ENCODE measurements at regions not wholly inside any gene's neighbourhood (a gene's known extent, or its start where the extent isn't known, plus 50 kb on each side); places are given as distances from the start of the nearest gene placed in this dataset.

DNA sequence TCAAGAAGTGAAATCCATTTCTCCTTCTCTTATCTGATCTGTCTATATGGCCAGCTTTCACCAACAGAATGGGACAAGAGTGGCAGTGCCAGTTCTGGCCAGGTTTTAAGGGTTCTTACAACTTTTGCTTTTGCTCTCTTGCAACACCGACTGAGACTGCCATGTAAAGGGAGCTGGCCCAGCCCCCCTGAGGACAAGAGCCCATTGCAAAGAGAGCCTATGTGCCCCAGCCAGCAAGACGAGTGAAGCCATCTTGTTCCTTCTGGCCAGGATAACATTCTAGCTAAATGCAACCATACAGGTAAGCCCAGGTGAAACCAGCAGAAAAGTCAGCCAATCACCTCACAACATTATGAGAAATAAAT lies 101.0 kb upstream of the RND3 start:
- Histone ChIP-seq H3K9me3 (ENCODE audit: control insufficient read depth in 4 of 4, low read length in 3 of 4) (no peaks in the 10 kb centered on the region), H3K27me3 (ENCODE audit: control insufficient read depth in 4 of 4, insufficient read depth in 4 of 4, low read length in 3 of 4) (no peaks in the 10 kb centered on the region), H3K36me3 (ENCODE audit: control insufficient read depth in 4 of 4, insufficient read depth in 3 of 4, low read depth in 1 of 4, low read length in 3 of 4) (no peaks in the 10 kb centered on the region), H3K4me3 (ENCODE audit: low read depth in 1 of 3, low read length in 3 of 3) (no peak overlapping the region), H3K27ac (ENCODE audit: low read depth in 1 of 2, low read length in 2 of 2) (peak overlapping the region; percentile 54 to 65), H3K9ac (ENCODE audit: low read depth in 1 of 2, low read length in 2 of 2) (no peak overlapping the region), H3K4me1 (ENCODE audit: control insufficient read depth in 4 of 4, insufficient read depth in 4 of 4, low read length in 3 of 4) (peaks cover 3 to 9% (median 6%) of the 10 kb centered on the region in 4 donors)
- 64% methylated on average over 2 of the region's 2 CpGs for WGBS
- DNase-seq (ENCODE audit: low spot score), result no peak
- TF ChIP-seq, protein P1, sequence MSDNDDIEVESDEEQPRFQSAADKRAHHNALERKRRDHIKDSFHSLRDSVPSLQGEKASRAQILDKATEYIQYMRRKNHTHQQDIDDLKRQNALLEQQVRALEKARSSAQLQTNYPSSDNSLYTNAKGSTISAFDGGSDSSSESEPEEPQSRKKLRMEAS (IDR thresholded peaks at IDR 0.05), result no peak
- TF ChIP-seq TAF1 (conservative IDR thresholded peaks at IDR 0.05) (no peak), YY1 (IDR thresholded peaks at IDR 0.05) (no peak), JUND (IDR thresholded peaks at IDR 0.05) (no peak), RAD21 (IDR thresholded peaks at IDR 0.05) (no peak), NR2F2 (IDR thresholded peaks at IDR 0.05) (no peak), FOXA1 (IDR thresholded peaks at IDR 0.05) (no peak), FOXA2 (IDR thresholded peaks at IDR 0.05) (no peak), HNF4G (IDR thresholded peaks at IDR 0.05) (no peak), EGR1 (IDR thresholded peaks at IDR 0.05; ENCODE audit: low read depth in 2 of 2) (no peak), HNF4A (conservative IDR thresholded peaks at IDR 0.05) (no peak), GABPA (IDR thresholded peaks at IDR 0.05 in 1 of 2, conservative IDR thresholded peaks at IDR 0.05 in 1 of 2) (no peak), SP1 (IDR thresholded peaks at IDR 0.05) (no peak), RXRA (IDR thresholded peaks at IDR 0.05) (no peak)
- TF ChIP-seq, protein P2, sequence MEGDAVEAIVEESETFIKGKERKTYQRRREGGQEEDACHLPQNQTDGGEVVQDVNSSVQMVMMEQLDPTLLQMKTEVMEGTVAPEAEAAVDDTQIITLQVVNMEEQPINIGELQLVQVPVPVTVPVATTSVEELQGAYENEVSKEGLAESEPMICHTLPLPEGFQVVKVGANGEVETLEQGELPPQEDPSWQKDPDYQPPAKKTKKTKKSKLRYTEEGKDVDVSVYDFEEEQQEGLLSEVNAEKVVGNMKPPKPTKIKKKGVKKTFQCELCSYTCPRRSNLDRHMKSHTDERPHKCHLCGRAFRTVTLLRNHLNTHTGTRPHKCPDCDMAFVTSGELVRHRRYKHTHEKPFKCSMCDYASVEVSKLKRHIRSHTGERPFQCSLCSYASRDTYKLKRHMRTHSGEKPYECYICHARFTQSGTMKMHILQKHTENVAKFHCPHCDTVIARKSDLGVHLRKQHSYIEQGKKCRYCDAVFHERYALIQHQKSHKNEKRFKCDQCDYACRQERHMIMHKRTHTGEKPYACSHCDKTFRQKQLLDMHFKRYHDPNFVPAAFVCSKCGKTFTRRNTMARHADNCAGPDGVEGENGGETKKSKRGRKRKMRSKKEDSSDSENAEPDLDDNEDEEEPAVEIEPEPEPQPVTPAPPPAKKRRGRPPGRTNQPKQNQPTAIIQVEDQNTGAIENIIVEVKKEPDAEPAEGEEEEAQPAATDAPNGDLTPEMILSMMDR (IDR thresholded peaks at IDR 0.05; ENCODE audit: low read depth, low read length, missing input control), result no peak
- TF ChIP-seq, protein P3, sequence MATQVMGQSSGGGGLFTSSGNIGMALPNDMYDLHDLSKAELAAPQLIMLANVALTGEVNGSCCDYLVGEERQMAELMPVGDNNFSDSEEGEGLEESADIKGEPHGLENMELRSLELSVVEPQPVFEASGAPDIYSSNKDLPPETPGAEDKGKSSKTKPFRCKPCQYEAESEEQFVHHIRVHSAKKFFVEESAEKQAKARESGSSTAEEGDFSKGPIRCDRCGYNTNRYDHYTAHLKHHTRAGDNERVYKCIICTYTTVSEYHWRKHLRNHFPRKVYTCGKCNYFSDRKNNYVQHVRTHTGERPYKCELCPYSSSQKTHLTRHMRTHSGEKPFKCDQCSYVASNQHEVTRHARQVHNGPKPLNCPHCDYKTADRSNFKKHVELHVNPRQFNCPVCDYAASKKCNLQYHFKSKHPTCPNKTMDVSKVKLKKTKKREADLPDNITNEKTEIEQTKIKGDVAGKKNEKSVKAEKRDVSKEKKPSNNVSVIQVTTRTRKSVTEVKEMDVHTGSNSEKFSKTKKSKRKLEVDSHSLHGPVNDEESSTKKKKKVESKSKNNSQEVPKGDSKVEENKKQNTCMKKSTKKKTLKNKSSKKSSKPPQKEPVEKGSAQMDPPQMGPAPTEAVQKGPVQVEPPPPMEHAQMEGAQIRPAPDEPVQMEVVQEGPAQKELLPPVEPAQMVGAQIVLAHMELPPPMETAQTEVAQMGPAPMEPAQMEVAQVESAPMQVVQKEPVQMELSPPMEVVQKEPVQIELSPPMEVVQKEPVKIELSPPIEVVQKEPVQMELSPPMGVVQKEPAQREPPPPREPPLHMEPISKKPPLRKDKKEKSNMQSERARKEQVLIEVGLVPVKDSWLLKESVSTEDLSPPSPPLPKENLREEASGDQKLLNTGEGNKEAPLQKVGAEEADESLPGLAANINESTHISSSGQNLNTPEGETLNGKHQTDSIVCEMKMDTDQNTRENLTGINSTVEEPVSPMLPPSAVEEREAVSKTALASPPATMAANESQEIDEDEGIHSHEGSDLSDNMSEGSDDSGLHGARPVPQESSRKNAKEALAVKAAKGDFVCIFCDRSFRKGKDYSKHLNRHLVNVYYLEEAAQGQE (IDR thresholded peaks at IDR 0.05), result no peak
- TF ChIP-seq, protein P4, sequence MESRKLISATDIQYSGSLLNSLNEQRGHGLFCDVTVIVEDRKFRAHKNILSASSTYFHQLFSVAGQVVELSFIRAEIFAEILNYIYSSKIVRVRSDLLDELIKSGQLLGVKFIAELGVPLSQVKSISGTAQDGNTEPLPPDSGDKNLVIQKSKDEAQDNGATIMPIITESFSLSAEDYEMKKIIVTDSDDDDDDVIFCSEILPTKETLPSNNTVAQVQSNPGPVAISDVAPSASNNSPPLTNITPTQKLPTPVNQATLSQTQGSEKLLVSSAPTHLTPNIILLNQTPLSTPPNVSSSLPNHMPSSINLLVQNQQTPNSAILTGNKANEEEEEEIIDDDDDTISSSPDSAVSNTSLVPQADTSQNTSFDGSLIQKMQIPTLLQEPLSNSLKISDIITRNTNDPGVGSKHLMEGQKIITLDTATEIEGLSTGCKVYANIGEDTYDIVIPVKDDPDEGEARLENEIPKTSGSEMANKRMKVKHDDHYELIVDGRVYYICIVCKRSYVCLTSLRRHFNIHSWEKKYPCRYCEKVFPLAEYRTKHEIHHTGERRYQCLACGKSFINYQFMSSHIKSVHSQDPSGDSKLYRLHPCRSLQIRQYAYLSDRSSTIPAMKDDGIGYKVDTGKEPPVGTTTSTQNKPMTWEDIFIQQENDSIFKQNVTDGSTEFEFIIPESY (IDR thresholded peaks at IDR 0.05), result no peak
- TF ChIP-seq, protein P5, sequence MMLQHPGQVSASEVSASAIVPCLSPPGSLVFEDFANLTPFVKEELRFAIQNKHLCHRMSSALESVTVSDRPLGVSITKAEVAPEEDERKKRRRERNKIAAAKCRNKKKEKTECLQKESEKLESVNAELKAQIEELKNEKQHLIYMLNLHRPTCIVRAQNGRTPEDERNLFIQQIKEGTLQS (IDR thresholded peaks at IDR 0.05), result no peak

Data from liver (tissue), 8 donors.